DND-41 (cell line): ENCODE measurements at regions not wholly inside any gene's neighbourhood (a gene's known extent, or its start where the extent isn't known, plus 50 kb on each side); places are given as distances from the start of the nearest gene placed in this dataset.

Experiments
- ATAC-seq: fragments of 200-7000 bp; cut with Tn5 transposase; 3 replicates; pipeline ENCODE4 v1.9.1; 2021; ENCODE audit warnings: low read depth; ENCODE audit not compliant: insufficient read depth
- DNase-seq: peaks from one replicate; pipeline ENCODE4 v3.0.0-alpha.2; 2020
- H2AFZ ChIP-seq: 2 replicates; pipeline ENCODE4 v1.6.0; 2012; ENCODE audit warnings: low read depth, low read length
- H3K27ac ChIP-seq: 2 replicates; pipeline ENCODE4 v1.5.1; 2012; ENCODE audit warnings: low read length, inconsistent platforms
- H3K27me3 ChIP-seq: fragments of 200-600 bp; sonication (generic); 2 replicates; pipeline ENCODE4 v1.6.0; 2012; ENCODE audit warnings: low read length, mild to moderate bottlenecking, inconsistent platforms; ENCODE audit not compliant: insufficient read depth, poor library complexity
- H3K36me3 ChIP-seq: 2 replicates; pipeline ENCODE4 v1.5.1; 2012; ENCODE audit warnings: low read length, inconsistent platforms; ENCODE audit not compliant: insufficient read depth
- H3K4me1 ChIP-seq: 2 replicates; pipeline ENCODE4 v1.5.1; 2012; ENCODE audit warnings: mild to moderate bottlenecking, low read length; ENCODE audit not compliant: insufficient read depth
- H3K4me2 ChIP-seq: 2 replicates; pipeline ENCODE4 v1.6.0; 2012; ENCODE audit warnings: mild to moderate bottlenecking, moderate library complexity, low read length, inconsistent platforms; ENCODE audit not compliant: insufficient read depth
- H3K4me3 ChIP-seq, 2 experiments: fragments of 200-600 bp in 1 of 2; shearing (Covaris generic) in 1 of 2; 2 replicates each; pipeline ENCODE4 v1.5.1; 2012 to 2016; ENCODE audit warnings: inconsistent platforms in 2 of 2, low read length in 2 of 2, mild to moderate bottlenecking in 2 of 2, low read depth in 1 of 2, moderate library complexity in 1 of 2
- H3K79me2 ChIP-seq: 2 replicates; pipeline ENCODE4 v1.6.0; 2012; ENCODE audit warnings: low read length, inconsistent platforms; ENCODE audit not compliant: insufficient read depth
- H3K9ac ChIP-seq: 2 replicates; pipeline ENCODE4 v1.6.0; 2012; ENCODE audit warnings: low read depth, mild to moderate bottlenecking, inconsistent platforms, low read length, moderate library complexity
- H3K9me3 ChIP-seq: 2 replicates; pipeline ENCODE4 v1.5.1; 2012; ENCODE audit warnings: low read length, moderate library complexity, mild to moderate bottlenecking, inconsistent platforms; ENCODE audit not compliant: insufficient read depth, severe bottlenecking
- H4K20me1 ChIP-seq: 2 replicates; pipeline ENCODE4 v1.6.0; 2012; ENCODE audit warnings: low read length; ENCODE audit not compliant: insufficient read depth
- CTCF ChIP-seq: IDR thresholded peaks from 2 replicates; pipeline ENCODE4 v1.5.1; 2012; ENCODE audit warnings: borderline replicate concordance, low read length, moderate library complexity, mild to moderate bottlenecking; ENCODE audit not compliant: poor library complexity, severe bottlenecking; ENCODE audit errors: extremely low read depth
- EZH2 ChIP-seq: IDR thresholded peaks from 3 replicates; pipeline ENCODE4 v1.6.1; 2012; ENCODE audit warnings: borderline replicate concordance, low read depth, mild to moderate bottlenecking, moderate library complexity, low read length, inconsistent platforms; ENCODE audit not compliant: severe bottlenecking

DNA sequence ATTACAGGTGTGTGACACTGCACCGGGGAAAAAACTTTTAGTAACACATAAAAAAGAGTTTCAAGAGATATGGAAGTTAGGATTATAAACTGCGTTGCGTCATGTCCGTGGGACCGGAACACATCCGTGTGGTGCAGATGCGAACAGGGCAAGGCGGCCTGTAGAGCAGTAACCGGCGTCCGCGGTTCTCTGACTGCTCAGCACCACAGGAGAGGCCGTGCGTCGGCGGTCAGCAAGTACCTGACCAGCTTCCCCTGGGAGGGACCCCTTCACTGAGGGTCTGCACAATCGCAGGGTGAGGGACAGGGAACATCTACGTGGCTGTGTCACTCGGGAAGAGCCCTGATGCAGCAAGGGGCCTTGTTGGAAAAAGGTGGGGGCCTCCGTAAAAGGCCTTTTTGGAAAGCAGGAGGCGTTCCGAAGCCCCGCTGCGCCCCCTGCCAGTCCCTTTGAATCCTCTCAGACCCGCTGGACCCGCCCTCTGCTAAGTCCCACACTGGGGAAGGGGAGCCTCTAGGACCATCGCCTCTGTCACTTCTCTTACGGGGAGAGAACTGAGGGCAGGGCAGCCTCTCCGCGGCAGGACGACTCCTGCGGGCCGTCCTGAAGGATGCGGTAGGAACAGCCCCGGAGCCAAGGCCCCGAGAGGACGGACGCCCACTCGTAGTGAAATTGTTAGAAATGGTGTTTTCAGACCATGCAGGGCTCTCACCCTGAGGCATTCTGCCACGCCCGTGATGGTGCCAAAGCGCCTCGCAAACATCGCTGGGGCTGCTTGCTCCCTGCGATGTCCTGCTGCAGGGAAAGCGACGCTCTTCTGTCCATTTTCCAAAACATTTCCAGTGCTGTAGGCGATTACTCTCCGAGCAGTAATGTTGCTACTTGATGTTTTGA is 771.6 kb upstream of the COBL start:
- Histone ChIP-seq H3K27ac (no peak overlapping the region), H3K4me2 (no peak overlapping the region), H2AFZ (no peak overlapping the region), H3K27me3 (no peaks in the 10 kb centered on the region), H3K79me2 (no peaks in the 10 kb centered on the region), H3K4me3 (no peak overlapping the region), H3K4me1 (no peaks in the 10 kb centered on the region), H3K36me3 (no peaks in the 10 kb centered on the region), H3K9ac (no peak overlapping the region), H4K20me1 (no peaks in the 10 kb centered on the region), H3K9me3 (no peaks in the 10 kb centered on the region)
- DNase-seq, result no peak
- TF ChIP-seq CTCF (no peak), EZH2 (no peak)
- no peak for ATAC-seq

GRCh38 chr7:52085610-52086009 is 769.0 kb upstream of the COBL start:
- Histone ChIP-seq H3K27ac (no peak overlapping the region), H3K36me3 (no peaks in the 10 kb centered on the region), H3K9ac (no peak overlapping the region), H3K27me3 (no peaks in the 10 kb centered on the region), H3K4me1 (no peaks in the 10 kb centered on the region), H3K9me3 (no peaks in the 10 kb centered on the region), H2AFZ (no peak overlapping the region), H3K4me3 (no peak overlapping the region), H3K79me2 (no peaks in the 10 kb centered on the region), H3K4me2 (no peak overlapping the region), H4K20me1 (no peaks in the 10 kb centered on the region)
- DNase-seq (no peak), ATAC-seq (no peak)
- TF ChIP-seq EZH2 (no peak), CTCF (no peak)

- H3K27me3 ChIP-seq, result no peaks in the 10 kb centered on the region
- ATAC-seq (no peak), DNase-seq (no peak)
- no peak overlapping the region for H3K27ac ChIP-seq
- H3K9me3 ChIP-seq, result no peaks in the 10 kb centered on the region
- no peaks in the 10 kb centered on the region for H3K4me1 ChIP-seq
- H4K20me1 ChIP-seq, result no peaks in the 10 kb centered on the region
- H3K36me3 ChIP-seq, result no peaks in the 10 kb centered on the region
- no peaks in the 10 kb centered on the region for H3K79me2 ChIP-seq
- H2AFZ ChIP-seq, result no peak overlapping the region
- TF ChIP-seq CTCF, result no peak
- TF ChIP-seq EZH2, result no peak
- no peak overlapping the region for H3K9ac ChIP-seq
- no peak overlapping the region for H3K4me3 ChIP-seq
- no peak overlapping the region for H3K4me2 ChIP-seq
Measured at GRCh38 chr7:52080493-52080892, 763.9 kb upstream of the COBL start.
